Type B pancreatic cell (in vitro differentiated cells): ENCODE measurements at regions not wholly inside any gene's neighbourhood (a gene's known extent, or its start where the extent isn't known, plus 50 kb on each side); places are given as distances from the start of the nearest gene placed in this dataset.
"Not testable (repeated sequence)": the region's sequence is repeated elsewhere in the genome, so short reads cannot be mapped to it uniquely, and the experiment has no call there.

Experiments
- DNase-seq: peaks from one replicate; pipeline ENCODE4 v3.0.0; 2021; ENCODE audit warnings: mixed read lengths; ENCODE audit not compliant: unreplicated experiment; ENCODE audit errors: extremely low spot score
- H3K27ac Mint-ChIP-seq: 2 replicates; pipeline ENCODE4 v1.8.0; 2021; ENCODE audit warnings: mild to moderate bottlenecking, mixed read lengths
- H3K27me3 Mint-ChIP-seq: 2 replicates; pipeline ENCODE4 v1.8.0; 2021; ENCODE audit warnings: mixed read lengths
- H3K36me3 Mint-ChIP-seq: 2 replicates; pipeline ENCODE4 v1.8.0; 2021; ENCODE audit warnings: mixed read lengths
- H3K4me1 Mint-ChIP-seq: one replicate; pipeline ENCODE4 v1.8.0; 2021; ENCODE audit warnings: mixed read lengths; ENCODE audit not compliant: unreplicated experiment
- H3K4me3 Mint-ChIP-seq: 2 replicates; pipeline ENCODE4 v1.8.0; 2021; ENCODE audit warnings: mild to moderate bottlenecking, mixed read lengths
- H3K9me3 Mint-ChIP-seq: 2 replicates; pipeline ENCODE4 v1.8.0; 2021; ENCODE audit warnings: mixed read lengths
- TF ChIP-seq, protein P1 (sequence below): fragments of 200-600 bp; sonication (generic); conservative IDR thresholded peaks from 2 replicates; pipeline ENCODE4 v1.5.0; 2021; ENCODE audit warnings: antibody characterized with exemption, mild to moderate bottlenecking

DNA sequence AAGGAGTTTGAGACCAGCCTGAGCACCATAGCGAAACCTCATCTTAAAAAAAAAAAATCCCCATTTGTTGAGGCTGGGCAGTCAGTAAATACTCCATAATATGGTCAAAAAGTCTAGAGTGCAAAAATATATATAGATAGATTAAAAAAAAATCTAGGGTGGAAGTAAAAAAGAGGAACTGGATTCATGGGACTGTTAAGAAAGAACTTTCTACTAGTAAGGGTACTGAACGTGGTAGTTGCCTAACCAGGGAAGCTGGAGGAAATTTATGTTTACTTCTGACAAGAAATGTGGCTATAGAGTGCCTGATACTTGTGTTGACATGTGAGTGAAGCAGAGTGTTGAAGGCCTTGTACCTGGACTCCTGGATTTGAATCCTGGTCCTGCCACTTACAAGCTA, 265.9 kb upstream of the FAM78B start:
- Mint-ChIP-seq H3K27me3 (peaks cover 5% of the 10 kb centered on the region), H3K36me3 (no peaks in the 10 kb centered on the region), H3K4me3 (no peak overlapping the region), H3K27ac (no peak overlapping the region), H3K4me1 (no peaks in the 10 kb centered on the region), H3K9me3 (no peaks in the 10 kb centered on the region)
- DNase-seq: no peak
- TF ChIP-seq, protein P1, sequence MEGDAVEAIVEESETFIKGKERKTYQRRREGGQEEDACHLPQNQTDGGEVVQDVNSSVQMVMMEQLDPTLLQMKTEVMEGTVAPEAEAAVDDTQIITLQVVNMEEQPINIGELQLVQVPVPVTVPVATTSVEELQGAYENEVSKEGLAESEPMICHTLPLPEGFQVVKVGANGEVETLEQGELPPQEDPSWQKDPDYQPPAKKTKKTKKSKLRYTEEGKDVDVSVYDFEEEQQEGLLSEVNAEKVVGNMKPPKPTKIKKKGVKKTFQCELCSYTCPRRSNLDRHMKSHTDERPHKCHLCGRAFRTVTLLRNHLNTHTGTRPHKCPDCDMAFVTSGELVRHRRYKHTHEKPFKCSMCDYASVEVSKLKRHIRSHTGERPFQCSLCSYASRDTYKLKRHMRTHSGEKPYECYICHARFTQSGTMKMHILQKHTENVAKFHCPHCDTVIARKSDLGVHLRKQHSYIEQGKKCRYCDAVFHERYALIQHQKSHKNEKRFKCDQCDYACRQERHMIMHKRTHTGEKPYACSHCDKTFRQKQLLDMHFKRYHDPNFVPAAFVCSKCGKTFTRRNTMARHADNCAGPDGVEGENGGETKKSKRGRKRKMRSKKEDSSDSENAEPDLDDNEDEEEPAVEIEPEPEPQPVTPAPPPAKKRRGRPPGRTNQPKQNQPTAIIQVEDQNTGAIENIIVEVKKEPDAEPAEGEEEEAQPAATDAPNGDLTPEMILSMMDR: no peak

DNA sequence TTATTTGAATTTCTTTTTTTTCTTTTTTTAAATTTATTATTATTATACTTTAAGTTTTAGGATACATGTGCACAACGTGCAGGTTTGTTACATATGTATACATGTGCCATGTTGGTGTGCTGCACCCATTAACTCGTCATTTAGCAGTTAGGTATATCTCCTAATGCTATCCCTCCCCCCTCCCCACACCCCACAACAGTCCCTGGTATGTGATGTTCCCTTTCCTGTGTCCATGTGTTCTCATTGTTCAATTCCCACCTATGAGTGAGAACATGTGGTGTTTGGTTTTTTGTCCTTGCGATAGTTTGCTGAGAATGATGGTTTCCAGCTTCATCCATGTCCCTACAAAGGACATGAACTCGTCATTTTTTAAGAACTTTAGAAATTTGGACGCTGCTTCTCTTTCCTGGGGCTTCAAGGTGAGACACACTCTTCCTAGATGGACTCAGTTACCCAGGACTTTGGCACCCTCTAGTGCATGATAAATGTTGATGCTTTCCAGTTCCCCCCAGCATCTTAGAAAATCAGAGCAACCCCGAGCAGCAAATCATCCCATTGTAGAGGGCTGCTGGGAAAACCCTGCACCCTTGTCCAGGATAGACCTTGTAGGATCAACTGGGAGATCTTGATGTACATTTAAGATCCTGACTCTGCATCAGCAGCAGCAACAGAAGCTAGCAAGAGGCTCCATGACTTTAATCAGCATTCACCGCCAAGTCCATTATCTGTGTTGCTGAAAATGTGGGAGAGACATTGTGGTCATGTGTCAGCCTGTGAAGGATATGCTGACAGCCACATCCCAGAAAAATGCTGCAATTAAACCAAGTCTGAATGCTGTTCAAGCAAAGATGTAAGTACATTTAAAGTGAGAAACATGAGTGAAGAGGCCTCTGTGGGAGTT, 266.9 kb upstream of the FAM78B start:
- H3K27me3 Mint-ChIP-seq, H3K4me1 Mint-ChIP-seq, H3K36me3 Mint-ChIP-seq, H3K9me3 Mint-ChIP-seq, DNase-seq, H3K27ac Mint-ChIP-seq, H3K4me3 Mint-ChIP-seq: not testable (repeated sequence)
- TF ChIP-seq, protein P1: peak; percentile 66

- TF ChIP-seq, protein P1: no peak
- Mint-ChIP-seq H3K4me1 (no peaks in the 10 kb centered on the region), H3K36me3 (no peaks in the 10 kb centered on the region), H3K4me3 (no peak overlapping the region), H3K27me3 (no peaks in the 10 kb centered on the region), H3K27ac (no peak overlapping the region), H3K9me3 (no peaks in the 10 kb centered on the region)
- no peak for DNase-seq
These were observed 290.9 kb upstream of the FAM78B start for GRCh38 chr1:166457700-166458099.

DNA sequence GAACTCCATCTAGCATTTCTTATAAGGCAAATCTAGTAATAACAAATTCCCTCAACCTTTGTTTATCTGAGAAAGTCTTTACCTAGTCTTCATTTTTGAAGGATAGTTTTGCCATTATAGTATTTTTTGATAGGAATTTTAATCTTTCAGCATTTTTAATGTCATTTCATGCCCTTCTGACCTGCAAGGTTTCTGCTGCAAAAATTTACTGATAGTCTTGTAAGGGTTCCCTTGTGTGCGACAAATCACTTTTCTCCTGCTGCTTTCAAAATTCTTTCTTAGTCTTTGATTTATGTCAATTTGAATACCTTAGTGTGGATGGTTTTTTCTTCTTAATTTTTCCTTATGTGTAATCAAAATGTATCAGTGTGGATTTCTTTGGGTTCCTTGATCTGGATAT, 297.5 kb upstream of the FAM78B start:
- Mint-ChIP-seq H3K4me1 (no peaks in the 10 kb centered on the region), H3K27me3 (no peaks in the 10 kb centered on the region), H3K4me3 (no peak overlapping the region), H3K27ac (no peak overlapping the region), H3K9me3 (peaks cover 8% of the 10 kb centered on the region), H3K36me3 (no peaks in the 10 kb centered on the region)
- DNase-seq: no peak
- TF ChIP-seq, protein P1: no peak

GRCh38 chr1:166470014-166470413, 303.2 kb upstream of the FAM78B start:
- no peak for DNase-seq
- TF ChIP-seq, protein P1: no peak
- Mint-ChIP-seq H3K4me1 (no peaks in the 10 kb centered on the region), H3K36me3 (no peaks in the 10 kb centered on the region), H3K27me3 (no peaks in the 10 kb centered on the region), H3K9me3 (peaks cover 4% of the 10 kb centered on the region), H3K27ac (peak overlapping the region; percentile 51), H3K4me3 (no peak overlapping the region)
